NCI-H524 treated with DMSO at 0.1 percent for 48 hours (cell line): ENCODE measurements at regions not wholly inside any gene's neighbourhood (a gene's known extent, or its start where the extent isn't known, plus 50 kb on each side); places are given as distances from the start of the nearest gene placed in this dataset.
A peak's percentile ranks its signal among the peaks of the same experiment; 100 is the strongest.
"Not testable (repeated sequence)": the region's sequence is repeated elsewhere in the genome, so short reads cannot be mapped to it uniquely, and the experiment has no call there.

Experiments
- DNase-seq: peaks from one replicate; lab custom pipeline; 2025; lab: John Stamatoyannopoulos, UW

DNA sequence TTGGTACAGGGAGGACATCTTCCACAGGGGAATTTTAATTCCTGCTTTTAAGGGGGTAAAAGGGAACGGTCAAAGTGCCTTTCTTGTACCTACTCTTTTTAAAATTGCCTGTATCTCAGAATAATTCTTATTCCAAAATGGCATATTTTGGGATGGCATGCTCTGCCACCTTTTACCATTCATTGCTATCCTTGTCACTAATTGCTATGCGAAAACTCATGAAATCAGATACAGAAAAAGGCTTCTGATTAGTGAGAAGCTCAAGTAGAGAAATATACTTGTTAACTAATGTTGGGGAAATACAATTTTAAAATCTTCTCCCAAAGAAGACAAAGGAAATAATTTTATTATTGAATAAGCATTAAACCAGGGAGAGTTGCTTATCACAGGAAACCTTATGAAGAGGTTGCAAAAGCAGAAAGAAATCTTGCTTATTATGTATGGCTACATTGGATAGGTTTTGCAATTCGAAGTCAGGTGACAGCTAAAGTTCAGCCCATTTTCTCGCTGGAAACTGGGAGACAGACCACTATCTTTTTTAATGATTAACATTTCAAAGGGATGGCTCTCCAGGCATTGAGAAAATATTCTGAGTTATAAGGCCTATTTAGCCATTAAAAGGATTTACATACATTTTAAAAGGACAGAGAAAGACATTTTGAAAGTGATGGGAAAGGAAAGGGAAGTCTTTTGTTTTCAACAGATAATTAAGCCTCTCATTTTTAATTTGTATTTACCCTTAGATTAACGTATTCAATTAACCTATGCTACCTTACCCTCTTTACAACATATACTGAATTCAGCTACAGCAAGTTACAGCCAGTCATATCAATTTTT is 110.3 kb upstream of the PRSS16 start:
- DNase-seq, result no peak

DNA sequence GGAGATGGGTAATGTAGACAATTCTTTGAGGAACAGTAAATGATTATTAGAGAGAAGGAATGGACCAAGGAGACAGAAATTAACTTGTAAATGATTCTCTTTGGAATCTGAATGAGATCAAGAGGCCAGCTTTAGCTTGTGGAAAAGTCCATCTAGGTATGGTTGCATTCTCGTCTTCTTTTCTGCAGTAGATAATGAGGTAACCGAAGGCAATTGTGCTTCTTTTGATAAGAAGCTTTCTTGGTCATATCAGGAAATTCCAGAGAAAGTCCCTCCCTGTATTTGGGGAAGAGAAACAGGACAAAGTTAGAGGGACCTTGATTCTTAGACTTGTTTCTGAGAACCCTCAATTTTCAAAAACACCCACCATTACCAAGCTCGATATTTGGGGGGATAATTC is 109.1 kb upstream of the PRSS16 start:
- DNase-seq, result no peak

DNA sequence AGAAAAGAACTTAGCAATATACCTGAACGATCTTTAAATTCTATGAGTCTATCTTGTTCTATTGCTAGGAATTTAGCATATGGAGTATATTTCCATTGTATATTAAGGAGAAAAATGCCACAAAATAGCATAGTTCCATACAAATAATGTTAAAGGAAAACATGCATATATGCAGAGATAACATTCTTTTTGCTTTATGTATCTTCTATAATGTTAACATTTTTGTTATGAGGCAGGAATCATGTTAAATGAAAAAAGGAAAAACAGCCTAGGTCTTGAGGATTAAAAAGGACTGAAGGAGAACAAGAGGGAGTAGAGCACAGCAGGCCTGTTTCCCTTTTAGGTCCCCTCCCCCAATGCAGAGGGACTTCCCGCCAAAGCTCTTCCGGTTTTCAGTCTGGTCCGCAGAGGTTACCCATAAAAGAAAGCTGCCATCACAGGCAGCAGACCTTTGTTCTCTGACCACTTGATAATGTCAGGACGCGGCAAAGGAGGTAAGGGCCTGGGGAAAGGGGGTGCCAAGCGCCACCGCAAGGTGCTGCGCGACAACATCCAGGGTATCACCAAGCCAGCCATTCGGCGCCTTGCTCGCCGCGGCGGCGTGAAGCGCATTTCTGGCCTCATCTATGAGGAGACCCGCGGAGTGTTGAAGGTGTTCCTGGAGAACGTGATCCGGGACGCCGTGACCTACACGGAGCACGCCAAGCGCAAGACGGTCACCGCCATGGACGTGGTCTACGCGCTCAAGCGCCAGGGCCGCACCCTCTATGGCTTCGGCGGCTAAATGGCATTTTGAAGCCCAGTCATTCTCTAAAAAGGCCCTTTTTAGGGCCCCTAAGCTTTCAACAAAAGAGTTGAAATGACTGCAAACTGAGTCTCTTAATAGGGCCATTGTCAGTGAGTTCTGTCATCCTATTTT is 108.4 kb upstream of the PRSS16 start:
- DNase-seq, result no peak

DNA sequence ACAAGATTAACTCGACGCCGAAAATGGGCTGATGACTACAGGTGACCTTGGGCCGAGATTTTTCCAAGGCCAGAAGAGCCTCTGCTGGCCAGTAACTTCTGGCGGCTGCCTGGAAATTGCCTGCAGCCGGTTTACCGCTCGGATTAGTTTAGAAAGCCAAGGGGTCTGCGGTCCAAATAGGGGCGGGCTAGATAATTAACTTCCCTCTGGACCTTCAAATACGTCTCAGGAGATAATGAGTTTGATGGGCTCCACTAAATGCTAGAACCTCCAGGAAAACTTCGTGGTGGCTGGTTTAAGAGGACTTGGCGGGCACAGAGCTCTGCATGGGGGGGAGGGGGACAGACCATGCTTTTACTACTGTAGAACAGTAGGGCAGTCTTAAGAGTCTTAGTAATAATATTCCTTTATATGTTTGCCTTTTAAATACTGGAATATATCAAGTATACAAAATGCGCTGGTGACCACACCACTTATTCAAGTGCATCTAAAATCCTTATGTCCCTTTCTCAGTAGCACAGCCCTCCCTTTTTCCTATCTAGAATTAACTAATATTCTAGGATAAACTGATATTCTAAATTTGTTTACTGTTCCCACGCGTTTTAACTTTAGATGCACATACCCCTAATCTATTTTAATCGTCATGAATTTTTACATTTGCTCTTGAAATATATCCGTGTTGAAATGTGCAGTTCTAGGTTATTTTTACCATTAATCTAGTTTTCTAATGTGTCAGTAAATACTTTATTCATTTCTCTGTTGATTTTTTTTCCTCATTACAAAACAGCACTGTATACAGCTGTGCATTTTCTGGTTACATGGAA is 107.5 kb upstream of the PRSS16 start:
- DNase-seq, result no peak

DNA sequence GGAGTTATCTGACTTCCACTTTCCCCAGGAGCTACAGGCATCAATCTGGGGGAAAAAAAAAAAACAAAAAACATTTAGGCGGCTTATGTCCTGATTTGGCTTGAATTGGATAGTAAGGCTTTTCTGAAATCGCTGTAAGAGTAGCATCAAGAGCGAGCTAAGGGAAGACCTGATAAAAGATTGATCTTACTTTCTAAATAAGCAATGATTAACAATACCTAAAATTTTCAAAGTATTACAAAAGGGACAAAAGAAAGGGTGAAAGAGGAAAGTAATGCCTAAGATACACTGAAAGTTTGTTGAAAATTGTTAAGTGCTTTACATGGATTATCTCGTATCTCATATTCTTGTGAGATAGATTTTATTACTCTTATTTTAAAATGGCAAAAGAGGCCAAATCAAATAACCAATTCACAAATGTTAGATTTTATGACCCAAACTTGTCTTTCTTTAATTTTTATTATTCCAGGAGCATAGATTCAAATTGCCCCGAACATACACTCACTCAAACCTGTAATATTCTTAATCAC is 106.4 kb upstream of the PRSS16 start:
- no peak for DNase-seq

DNA sequence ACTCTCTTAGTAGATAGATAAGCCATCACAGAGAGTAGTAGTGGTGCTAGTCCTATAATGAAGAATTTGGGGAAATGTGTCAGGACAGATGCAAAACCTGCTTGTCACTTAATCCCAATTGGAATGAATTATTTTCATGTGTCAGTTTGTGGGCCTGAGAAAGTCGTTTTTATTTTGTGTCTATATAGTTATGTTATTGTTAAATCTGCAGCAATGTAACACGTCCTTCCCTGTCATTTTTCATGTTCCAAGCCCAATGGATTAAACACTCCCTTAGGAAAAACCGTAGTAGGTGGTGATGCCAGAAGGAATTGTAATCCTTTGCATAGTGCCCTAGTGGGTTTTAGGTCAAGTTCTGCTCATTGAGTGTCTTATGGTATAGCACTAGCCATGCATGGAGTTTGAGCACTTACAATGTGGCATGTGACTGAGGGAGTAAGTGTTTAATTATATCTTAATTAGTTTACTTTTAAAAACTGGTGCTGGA is 105.9 kb upstream of the PRSS16 start:
- no peak for DNase-seq

DNA sequence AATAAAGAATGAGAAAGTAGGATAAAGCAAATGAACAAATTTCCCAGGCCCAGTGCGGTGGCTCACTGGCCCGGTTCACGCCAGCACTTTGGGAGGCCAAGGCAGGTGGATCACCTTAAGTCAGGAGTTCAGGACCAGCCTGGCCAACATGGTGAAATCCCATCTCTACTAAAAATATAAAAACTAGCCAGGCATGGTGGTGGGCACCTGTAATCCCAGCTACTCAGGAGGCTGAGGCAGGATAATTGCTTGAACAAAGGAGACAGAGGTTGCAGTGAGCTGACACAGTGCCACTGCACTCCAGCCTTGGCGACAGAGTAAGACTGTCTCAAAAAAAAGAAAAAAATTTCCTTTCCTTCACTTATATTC is 104.5 kb upstream of the PRSS16 start:
- DNase-seq, result not testable (repeated sequence)

DNA sequence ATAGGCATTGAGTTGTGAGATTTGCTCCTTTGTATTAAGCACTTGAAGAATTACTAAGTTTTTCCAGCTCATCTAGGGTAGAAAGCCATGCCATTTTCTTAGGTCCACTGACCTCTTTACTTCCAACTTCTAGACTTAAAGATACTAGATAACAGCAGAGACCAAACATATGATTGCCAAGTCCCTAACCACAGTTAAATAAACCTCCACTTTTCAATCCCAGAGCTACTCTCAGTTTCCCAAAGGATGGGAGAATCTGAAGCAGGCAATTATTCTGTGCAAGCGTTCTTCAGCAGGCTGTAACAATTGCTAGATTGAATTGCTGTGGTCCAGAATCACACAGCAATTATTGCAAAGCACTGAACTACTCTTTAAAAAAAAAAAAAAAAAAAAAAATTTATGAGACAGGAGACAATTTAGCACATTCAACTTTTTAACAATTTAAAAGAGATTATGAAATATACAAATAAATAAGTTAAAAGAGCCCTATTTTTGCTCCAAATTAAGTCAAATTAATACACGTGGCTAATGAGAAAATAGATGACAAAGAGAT is 104.0 kb upstream of the PRSS16 start:
- no peak for DNase-seq

DNA sequence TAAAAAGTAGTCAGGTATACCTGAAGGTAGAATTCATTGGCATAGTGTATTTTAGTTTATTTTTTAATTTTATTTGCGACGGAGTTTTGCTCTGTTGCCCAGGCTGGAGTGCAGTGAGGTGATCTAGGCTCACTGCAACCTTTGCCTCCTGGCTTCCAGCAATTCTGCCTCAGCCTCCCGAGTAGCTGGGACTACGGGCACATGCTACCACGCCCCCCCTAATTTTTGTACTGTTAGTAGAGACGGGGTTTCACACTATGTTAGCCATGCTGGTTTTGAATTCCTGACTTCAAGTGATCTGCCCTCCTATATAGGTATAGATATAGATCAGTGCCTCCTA is 102.8 kb upstream of the PRSS16 start:
- no peak for DNase-seq

DNA sequence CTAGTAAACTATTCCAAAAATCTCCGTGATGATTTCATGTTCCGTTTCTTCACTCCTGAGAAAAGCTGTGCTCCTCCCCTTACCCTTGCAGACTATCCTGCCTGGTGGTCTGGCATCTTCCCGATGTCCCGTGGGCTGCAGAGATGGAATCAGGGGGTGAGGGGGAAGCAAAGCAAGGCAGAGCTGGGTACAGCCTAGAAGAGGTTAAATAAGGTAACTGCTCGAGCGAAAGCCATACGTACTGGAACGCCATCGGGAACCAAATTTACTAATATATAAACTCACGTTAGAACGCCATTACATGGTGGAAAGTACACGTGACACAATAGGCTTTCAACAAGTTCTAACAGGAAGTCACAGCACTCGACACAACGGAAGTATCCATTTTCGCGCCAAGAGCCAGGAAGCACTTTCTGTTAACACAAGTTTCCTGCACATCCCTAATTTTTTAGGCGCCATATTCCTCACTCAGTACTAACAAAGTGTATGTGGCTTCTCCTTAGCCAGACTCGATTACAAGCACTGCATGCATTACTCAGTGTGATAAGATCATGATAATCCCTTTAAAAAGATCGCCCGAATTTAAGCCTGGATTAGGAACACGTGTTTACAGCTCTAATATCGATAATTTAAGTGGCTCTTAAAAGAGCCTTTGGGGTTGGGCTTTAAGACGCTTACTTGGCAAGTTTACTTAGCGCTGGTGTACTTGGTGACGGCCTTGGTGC is 101.6 kb upstream of the PRSS16 start:
- peak; percentile 59 for DNase-seq

DNA sequence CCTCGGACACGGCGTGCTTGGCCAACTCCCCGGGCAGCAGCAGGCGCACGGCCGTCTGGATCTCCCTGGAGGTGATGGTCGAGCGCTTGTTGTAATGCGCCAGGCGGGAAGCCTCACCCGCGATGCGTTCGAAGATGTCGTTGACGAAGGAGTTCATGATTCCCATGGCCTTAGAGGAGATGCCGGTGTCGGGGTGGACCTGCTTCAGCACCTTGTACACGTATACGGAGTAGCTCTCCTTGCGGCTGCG is 101.1 kb upstream of the PRSS16 start:
- DNase-seq, result not testable (repeated sequence)

DNA sequence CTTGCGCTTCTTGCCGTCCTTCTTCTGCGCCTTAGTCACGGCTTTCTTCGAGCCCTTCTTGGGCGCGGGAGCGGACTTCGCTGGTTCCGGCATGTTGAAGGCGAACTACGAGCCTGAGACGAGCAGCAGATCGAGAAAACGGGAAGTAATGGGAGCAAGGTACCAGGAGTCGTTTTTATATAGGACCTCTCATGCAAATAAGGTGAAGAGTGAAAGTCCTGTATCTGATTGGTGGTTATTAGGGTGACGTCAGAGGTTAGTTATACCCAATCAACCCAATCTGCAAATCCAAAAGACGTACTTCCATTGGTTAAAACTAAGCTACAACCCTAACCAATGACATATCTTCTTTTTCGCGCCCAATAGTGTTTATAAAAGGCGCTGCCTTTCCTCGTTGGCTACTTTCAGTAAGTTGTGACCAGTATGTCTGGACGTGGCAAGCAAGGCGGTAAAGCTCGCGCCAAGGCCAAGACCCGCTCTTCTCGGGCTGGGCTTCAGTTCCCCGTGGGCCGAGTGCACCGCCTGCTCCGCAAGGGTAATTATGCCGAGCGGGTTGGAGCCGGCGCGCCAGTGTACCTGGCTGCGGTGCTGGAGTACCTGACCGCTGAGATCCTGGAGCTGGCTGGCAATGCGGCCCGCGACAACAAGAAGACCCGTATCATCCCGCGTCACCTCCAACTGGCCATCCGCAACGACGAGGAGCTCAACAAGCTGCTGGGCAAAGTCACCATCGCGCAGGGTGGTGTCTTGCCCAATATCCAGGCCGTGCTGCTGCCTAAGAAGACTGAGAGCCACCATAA is 100.6 kb upstream of the PRSS16 start:
- DNase-seq, result peak; percentile 78

DNA sequence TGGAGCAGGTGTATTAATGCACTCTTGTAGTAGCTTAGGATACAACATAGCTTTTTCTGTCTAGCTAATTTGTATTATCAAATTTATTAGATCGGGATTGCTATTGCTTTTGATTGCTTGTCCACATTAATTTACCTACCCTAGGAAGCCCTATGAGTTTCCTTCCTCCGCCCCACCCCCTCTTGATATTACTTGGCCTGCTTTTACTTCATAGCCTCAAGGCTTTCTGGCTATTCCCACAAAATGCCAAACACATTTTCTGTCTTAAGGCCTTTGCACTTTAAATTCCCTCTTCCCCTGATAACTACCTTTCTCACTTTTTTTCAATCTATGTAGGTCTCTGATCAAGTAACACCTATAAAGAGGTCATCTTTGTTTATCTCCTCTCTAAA is 99.1 kb upstream of the PRSS16 start:
- no peak for DNase-seq

DNA sequence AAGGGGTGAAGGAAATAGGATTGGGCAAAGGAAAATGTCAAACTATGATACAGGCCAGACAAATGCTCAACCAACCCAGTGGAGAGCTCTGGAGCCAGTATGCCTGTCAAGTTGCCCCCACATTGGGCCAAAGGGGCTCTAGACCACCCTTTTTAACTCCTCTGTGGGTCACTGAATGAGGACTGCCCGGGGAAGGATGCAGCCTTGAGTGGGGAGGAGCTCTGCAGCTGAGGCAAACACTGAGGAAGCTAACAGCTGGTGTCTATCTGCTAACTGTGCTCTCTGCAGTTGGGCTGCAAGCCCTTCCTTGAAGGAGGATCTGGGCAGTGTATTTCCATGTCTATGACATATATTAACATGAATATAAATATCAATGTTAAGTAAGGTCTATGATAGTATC is 98.4 kb upstream of the PRSS16 start:
- DNase-seq, result no peak

DNA sequence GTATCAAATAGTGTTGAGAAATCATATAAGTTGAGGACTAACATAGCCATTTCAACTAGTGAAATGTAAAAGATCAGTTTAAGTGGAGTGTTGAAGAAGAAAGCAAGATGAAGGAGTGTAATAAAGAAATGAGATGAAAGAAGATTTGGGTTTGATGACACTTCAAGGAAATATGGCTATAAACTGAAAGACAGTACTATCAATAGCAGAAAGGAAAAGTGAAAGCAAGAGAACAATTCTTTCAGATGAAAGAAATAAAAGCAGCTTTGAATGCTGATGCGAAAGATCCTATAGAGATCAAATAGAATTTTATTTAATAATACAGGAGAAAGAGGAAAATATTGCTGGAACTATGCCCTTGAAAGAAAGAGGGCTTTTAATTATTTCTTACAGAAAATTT is 92.8 kb upstream of the PRSS16 start:
- DNase-seq, result no peak

DNA sequence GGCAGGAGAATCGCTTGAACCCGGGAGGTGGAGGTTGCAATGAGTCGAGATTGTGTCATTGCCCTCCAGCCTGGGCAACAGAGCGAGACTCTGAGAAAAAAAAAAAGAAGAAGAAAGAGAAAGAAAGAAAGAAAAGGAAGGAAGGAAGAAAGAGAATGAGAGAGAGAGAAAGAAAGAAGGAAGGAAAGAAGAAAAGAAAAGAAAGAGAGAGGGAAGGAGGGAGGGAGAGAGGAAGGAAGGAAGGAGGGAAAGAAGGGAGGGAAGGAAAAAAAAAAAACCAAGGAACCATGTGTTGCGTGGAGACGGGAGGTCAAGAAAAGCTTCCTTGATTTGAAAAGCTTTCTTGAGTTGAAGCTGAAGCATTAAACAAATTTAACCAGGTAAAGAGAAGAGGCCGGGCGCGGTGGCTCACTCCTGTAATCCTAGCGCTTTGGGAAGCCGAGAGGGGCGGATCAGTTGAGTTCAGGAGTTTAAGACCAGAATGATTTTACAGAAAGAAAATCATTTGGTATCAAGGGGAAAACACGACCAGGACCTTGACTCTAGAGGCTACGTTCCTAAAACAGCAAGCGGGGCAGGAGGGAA is 90.5 kb upstream of the PRSS16 start:
- no peak for DNase-seq

DNA sequence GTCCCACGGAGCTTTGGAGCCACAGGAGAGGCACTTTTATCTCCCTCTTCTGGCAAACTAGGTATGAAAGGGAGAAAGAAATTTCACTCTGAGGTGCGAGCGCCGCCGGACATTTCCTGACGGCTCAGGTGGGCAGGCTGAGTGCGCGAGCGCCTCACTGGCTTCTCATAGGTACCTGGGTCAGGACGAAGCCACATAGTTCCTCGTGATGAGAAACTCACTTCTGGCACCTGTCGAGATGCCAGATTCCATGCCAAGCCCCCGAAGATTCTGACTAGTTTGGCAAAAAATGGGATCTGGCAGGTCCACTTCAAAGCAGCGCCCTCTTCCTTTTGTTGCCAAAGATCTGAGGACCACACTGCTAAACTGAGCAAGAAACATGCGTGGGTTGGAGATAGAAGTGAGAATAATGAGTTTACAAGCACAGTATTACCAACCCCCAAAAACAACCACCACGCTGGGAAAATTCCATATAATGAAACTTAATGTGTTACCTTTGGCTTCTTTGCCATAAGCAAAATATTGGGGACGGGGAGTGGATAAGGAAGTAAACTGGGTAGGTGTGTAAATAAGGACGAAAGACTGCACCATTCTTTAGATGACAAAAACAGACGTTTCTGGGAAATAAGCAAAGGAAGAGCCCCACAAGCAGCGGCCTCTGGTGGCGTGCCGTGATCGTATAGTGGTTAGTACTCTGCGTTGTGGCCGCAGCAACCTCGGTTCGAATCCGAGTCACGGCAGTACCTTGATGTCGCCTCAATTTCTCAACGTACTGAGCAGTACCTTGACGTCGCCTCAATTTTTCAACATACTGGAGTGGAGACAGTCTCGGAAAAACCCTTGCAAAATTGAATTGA is 89.8 kb upstream of the PRSS16 start:
- DNase-seq, result peak; percentile 14

DNA sequence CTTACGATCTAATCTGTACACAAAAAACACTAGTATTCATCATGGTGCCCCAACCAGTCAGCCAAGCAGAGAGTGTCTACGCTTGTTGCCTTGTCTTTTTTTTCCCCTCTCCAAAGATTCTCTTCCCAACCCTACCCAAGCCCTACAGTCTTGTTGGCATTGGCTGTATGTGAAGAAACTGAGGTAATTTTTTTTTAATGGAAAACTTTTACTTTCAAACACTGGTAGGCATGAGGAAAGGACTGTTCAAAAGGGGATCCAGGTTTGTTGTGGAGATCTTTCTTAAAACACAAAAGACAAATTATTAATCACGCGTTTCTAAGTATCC is 89.2 kb upstream of the PRSS16 start:
- DNase-seq, result no peak

DNA sequence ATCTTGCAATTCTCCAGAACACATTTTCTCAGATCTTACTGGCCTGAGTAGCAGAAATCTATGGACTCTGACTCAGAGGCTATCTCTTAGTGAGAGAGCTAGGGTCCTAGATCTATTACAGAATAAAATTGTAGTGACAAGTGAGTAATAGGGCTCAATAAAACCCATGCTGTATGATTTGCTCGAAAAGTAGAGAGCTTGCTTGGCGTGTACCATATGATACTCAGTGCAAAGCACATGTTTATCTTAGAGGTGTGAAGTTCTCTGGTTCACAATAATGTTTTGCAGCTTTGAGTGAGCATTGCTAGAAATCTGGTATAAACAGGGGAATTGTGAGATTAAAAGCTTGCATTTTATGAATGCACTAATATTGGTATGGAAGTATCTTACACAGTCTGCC is 87.8 kb upstream of the PRSS16 start:
- no peak for DNase-seq
